ENCODE measurements at regions not wholly inside any gene's neighbourhood (a gene's known extent, or its start where the extent isn't known, plus 50 kb on each side); places are given as distances from the start of the nearest gene placed in this dataset.

GRCh38 chr12:34208331-34209258 lies 186.3 kb downstream of the ALG10 start:
- TF ChIP-seq, protein P1, sequence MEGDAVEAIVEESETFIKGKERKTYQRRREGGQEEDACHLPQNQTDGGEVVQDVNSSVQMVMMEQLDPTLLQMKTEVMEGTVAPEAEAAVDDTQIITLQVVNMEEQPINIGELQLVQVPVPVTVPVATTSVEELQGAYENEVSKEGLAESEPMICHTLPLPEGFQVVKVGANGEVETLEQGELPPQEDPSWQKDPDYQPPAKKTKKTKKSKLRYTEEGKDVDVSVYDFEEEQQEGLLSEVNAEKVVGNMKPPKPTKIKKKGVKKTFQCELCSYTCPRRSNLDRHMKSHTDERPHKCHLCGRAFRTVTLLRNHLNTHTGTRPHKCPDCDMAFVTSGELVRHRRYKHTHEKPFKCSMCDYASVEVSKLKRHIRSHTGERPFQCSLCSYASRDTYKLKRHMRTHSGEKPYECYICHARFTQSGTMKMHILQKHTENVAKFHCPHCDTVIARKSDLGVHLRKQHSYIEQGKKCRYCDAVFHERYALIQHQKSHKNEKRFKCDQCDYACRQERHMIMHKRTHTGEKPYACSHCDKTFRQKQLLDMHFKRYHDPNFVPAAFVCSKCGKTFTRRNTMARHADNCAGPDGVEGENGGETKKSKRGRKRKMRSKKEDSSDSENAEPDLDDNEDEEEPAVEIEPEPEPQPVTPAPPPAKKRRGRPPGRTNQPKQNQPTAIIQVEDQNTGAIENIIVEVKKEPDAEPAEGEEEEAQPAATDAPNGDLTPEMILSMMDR (conservative IDR thresholded peaks at IDR 0.05): no peak
- TF ChIP-seq EZH2 (IDR thresholded peaks at IDR 0.05; ENCODE audit: low read depth): no peak
